Anterior cingulate cortex (tissue), 58 donors: ENCODE measurements at regions not wholly inside any gene's neighbourhood (a gene's known extent, or its start where the extent isn't known, plus 50 kb on each side); places are given as distances from the start of the nearest gene placed in this dataset.

Experiments
- DNase-seq, 58 donors: peaks; one replicate each; lab custom pipeline; 2025; lab: John Stamatoyannopoulos, UW

- no peak for DNase-seq
These were observed 315.9 kb upstream of the RASA1 start for GRCh38 chr5:86951761-86952160.

- no peak for DNase-seq
These were observed 302.8 kb upstream of the RASA1 start for GRCh38 chr5:86964889-86965288.

- DNase-seq, result peak in 17 of 58 donors; percentile 1 to 65 (median 7)
These were observed 299.4 kb upstream of the RASA1 start for GRCh38 chr5:86968301-86968753.

GRCh38 chr5:86970361-86970760 is 297.3 kb upstream of the RASA1 start:
- DNase-seq, result no peak

GRCh38 chr5:86971034-86971571 is 296.6 kb upstream of the RASA1 start:
- no peak for DNase-seq

GRCh38 chr5:86974955-86975354 is 292.7 kb upstream of the RASA1 start:
- no peak for DNase-seq

GRCh38 chr5:86977190-86977589 is 290.5 kb upstream of the RASA1 start:
- DNase-seq, result no peak

GRCh38 chr5:86977808-86978207 is 289.9 kb upstream of the RASA1 start:
- no peak for DNase-seq

- no peak for DNase-seq
These were observed 287.8 kb upstream of the RASA1 start for GRCh38 chr5:86979811-86980411.

- DNase-seq, result no peak
These were observed 285.8 kb upstream of the RASA1 start for GRCh38 chr5:86981898-86982297.

- DNase-seq, result no peak
These were observed 284.5 kb upstream of the RASA1 start for GRCh38 chr5:86983208-86983607.

GRCh38 chr5:86986837-86987236 is 280.8 kb upstream of the RASA1 start:
- DNase-seq, result no peak

- no peak for DNase-seq
These were observed 270.2 kb upstream of the RASA1 start for GRCh38 chr5:86997516-86997915.

- DNase-seq, result no peak
These were observed 267.7 kb upstream of the RASA1 start for GRCh38 chr5:86999951-87000350.

- DNase-seq, result no peak
These were observed 265.2 kb upstream of the RASA1 start for GRCh38 chr5:87002485-87002884.

GRCh38 chr5:87004101-87004500 is 263.6 kb upstream of the RASA1 start:
- DNase-seq, result no peak

GRCh38 chr5:87007737-87008136 is 259.9 kb upstream of the RASA1 start:
- no peak for DNase-seq

GRCh38 chr5:87008751-87009560 is 258.7 kb upstream of the RASA1 start:
- DNase-seq, result no peak

- no peak for DNase-seq
These were observed 256.9 kb upstream of the RASA1 start for GRCh38 chr5:87010736-87011135.

GRCh38 chr5:87015901-87016300 is 251.8 kb upstream of the RASA1 start:
- DNase-seq, result no peak

- peak in 48 of 58 donors; percentile 5 to 65 (median 26) for DNase-seq
These were observed 247.4 kb upstream of the RASA1 start for GRCh38 chr5:87020099-87020934.
